HCT116 (cell line): ENCODE measurements at regions not wholly inside any gene's neighbourhood (a gene's known extent, or its start where the extent isn't known, plus 50 kb on each side); places are given as distances from the start of the nearest gene placed in this dataset.

Experiments
- ATAC-seq: fragments of 200-7000 bp; cut with Tn5 transposase; 2 replicates; pipeline ENCODE4 v1.9.1; 2020; ENCODE audit warnings: mild to moderate bottlenecking, moderate library complexity
- BruUV-seq: library from RNA; stranded (reverse); fragments of 400-500 nt; replicated peaks from 2 replicates; lab custom pipeline; 2021; lab: Mats Ljungman, UMichigan
- CTCF ChIA-PET: fragments of 300-600 bp; sonication (Branson Sonifier 250); formaldehyde crosslinking; loops from one replicate; lab custom pipeline; 2021; ENCODE audit warnings: antibody characterized with exemption; lab: Charles Lee
- POLR2A ChIA-PET: fragments of 300-600, 350-600 bp; sonication (Branson Sonifier 250); formaldehyde crosslinking; loops from one replicate; lab custom pipeline; 2021; ENCODE audit warnings: antibody characterized with exemption; lab: Charles Lee
- RAD21 ChIA-PET, 2 experiments: fragments of 300-600 bp; sonication (Branson Sonifier 250); formaldehyde crosslinking; loops; one replicate each; lab custom pipeline; 2023; ENCODE audit warnings: low total read pairs in 2 of 2; ENCODE audit not compliant: uncharacterized antibody in 2 of 2, unreplicated experiment in 2 of 2, low non-redundant PET in 1 of 2; lab: Charles Lee
- DNase-seq: peaks from one replicate; pipeline ENCODE4 v3.0.0-alpha.2; 2010; ENCODE audit warnings: low read depth, low spot score
- H2AFZ ChIP-seq: fragments of 200-600 bp; shearing (Covaris generic), sonication (generic); 2 replicates; pipeline ENCODE4 v1.6.1; 2017; ENCODE audit warnings: low read depth, mixed run types, mixed read lengths, antibody characterized with exemption, low read length; ENCODE audit not compliant: poor library complexity, severe bottlenecking
- H3K27ac ChIP-seq: 2 replicates; pipeline ENCODE4 v1.5.1; 2012; ENCODE audit warnings: low read depth, low read length
- H3K27me3 ChIP-seq: fragments of 200-600 bp; sonication (generic); 2 replicates; pipeline ENCODE4 v1.6.1; 2016; ENCODE audit warnings: mixed run types, low read length, mixed read lengths; ENCODE audit not compliant: insufficient read depth
- H3K36me3 ChIP-seq, 2 experiments: fragments of 200-500 bp in 1 of 2; fragments of 200-600 bp in 1 of 2; sonication (Bioruptor generic) in 1 of 2; sonication (generic) in 1 of 2; 2 replicates each; pipeline versions ENCODE4 v1.5.1 to v1.6.1; 2014 to 2016; ENCODE audit warnings: low read length in 2 of 2, inconsistent platforms in 1 of 2, mixed read lengths in 1 of 2, mixed run types in 1 of 2; ENCODE audit not compliant: insufficient read depth in 2 of 2, control insufficient read depth in 1 of 2
- H3K4me1 ChIP-seq, 2 experiments: fragments of 200-600 bp in 1 of 2; sonication (generic) in 1 of 2; 2 replicates each; pipeline versions ENCODE4 v1.5.1 to v1.6.1; 2012 to 2017; ENCODE audit warnings: low read length in 2 of 2, inconsistent platforms in 1 of 2, mild to moderate bottlenecking in 1 of 2, mixed read lengths in 1 of 2, mixed run types in 1 of 2, moderate library complexity in 1 of 2; ENCODE audit not compliant: insufficient read depth in 2 of 2, control insufficient read depth in 1 of 2
- H3K4me2 ChIP-seq: fragments of 200-600 bp; sonication (generic); 2 replicates; pipeline ENCODE4 v1.6.1; 2017; ENCODE audit warnings: mixed run types, low read length, mixed read lengths
- H3K4me3 ChIP-seq, 2 experiments: fragments of 200-600 bp in 1 of 2; sonication (generic) in 1 of 2; replicated peaks in 1 of 2; 2 replicates each; pipeline ENCODE4 v1.5.1; 2011 to 2016; ENCODE audit warnings: low read length in 2 of 2, control low read depth in 1 of 2, low read depth in 1 of 2, mild to moderate bottlenecking in 1 of 2, mixed read lengths in 1 of 2, mixed run types in 1 of 2
- H3K79me2 ChIP-seq: fragments of 200-600 bp; sonication (generic); 2 replicates; pipeline ENCODE4 v1.6.1; 2017; ENCODE audit warnings: mild to moderate bottlenecking, mixed run types, low read length, moderate library complexity, mixed read lengths; ENCODE audit not compliant: insufficient read depth
- H3K9ac ChIP-seq: fragments of 200-600 bp; sonication (generic); 2 replicates; pipeline ENCODE4 v1.6.1; 2016; ENCODE audit warnings: low read length, mixed read lengths
- H3K9me2 ChIP-seq: fragments of 200-600 bp; sonication (generic), shearing (Covaris generic); 2 replicates; pipeline ENCODE4 v1.6.1; 2017; ENCODE audit warnings: mixed run types, mild to moderate bottlenecking, moderate library complexity; ENCODE audit not compliant: insufficient read depth
- H3K9me3 ChIP-seq, 2 experiments: fragments of 200-500 bp in 1 of 2; fragments of 200-600 bp in 1 of 2; sonication (Bioruptor generic) in 1 of 2; sonication (generic) in 1 of 2; 2 replicates each; pipeline ENCODE4 v1.6.1; 2014 to 2017; ENCODE audit warnings: low read length in 2 of 2, mixed read lengths in 2 of 2, inconsistent platforms in 1 of 2, low read depth in 1 of 2, mild to moderate bottlenecking in 1 of 2, mixed run types in 1 of 2, moderate library complexity in 1 of 2; ENCODE audit not compliant: control insufficient read depth in 1 of 2, insufficient read depth in 1 of 2
- H4K20me1 ChIP-seq: fragments of 200-600 bp; sonication (generic), shearing (Covaris generic); 2 replicates; pipeline ENCODE4 v1.6.1; 2017; ENCODE audit warnings: mixed run types, mild to moderate bottlenecking, moderate library complexity; ENCODE audit not compliant: insufficient read depth
- EZH2phosphoT487 ChIP-seq: fragments of 200-600 bp; IDR thresholded peaks from 2 replicates; pipeline ENCODE4 v1.6.1; 2018; ENCODE audit warnings: antibody characterized with exemption, borderline replicate concordance
- POLR2A ChIP-seq: IDR thresholded peaks from 2 replicates; pipeline ENCODE4 v1.7.0; 2011; ENCODE audit warnings: borderline replicate concordance; ENCODE audit not compliant: insufficient read depth, insufficient read length; ENCODE audit errors: extremely low read depth
- RAD21 ChIP-seq: IDR thresholded peaks from 2 replicates; pipeline ENCODE4 v1.6.1; 2012; ENCODE audit warnings: low read depth, mild to moderate bottlenecking
- ZBTB33 ChIP-seq: IDR thresholded peaks from 2 replicates; pipeline ENCODE4 v1.6.1; 2011; ENCODE audit warnings: mild to moderate bottlenecking, low read length, moderate library complexity; ENCODE audit not compliant: insufficient replicate concordance; ENCODE audit errors: extremely low read depth
- ZFX ChIP-seq: fragments of 450-650 bp; IDR thresholded peaks from 2 replicates; pipeline ENCODE4 v1.6.1; 2017
- intact Hi-C: fragments of 100-400 bp; cut with micrococcal nuclease; formaldehyde crosslinking; loops from 2 replicates; pipeline ENCODE4 v1.10.0; 2022
- TF ChIP-seq, protein P1 (sequence below): IDR thresholded peaks from 2 replicates; pipeline ENCODE4 v1.6.1; 2012; ENCODE audit warnings: low read depth

GRCh38 chr2:198498048-198498447, 693.7 kb downstream of the PLCL1 start:
- POLR2A ChIA-PET, result no interaction called here
- Histone ChIP-seq H3K9me2 (no peaks in the 10 kb centered on the region; the same call in 1 of the 2 replicates), H3K4me1 (no peaks in the 10 kb centered on the region), H3K9me3 (no peaks in the 10 kb centered on the region), H4K20me1 (no peaks in the 10 kb centered on the region), H3K4me3 (no peak overlapping the region), H3K9ac (no peak overlapping the region), H3K27me3 (no peaks in the 10 kb centered on the region; the same call in 1 of the 2 replicates), H3K79me2 (no peaks in the 10 kb centered on the region), H3K36me3 (no peaks in the 10 kb centered on the region), H3K4me2 (no peak overlapping the region), H3K27ac (no peak overlapping the region), H2AFZ (no peak overlapping the region)
- DNase-seq (no peak), ATAC-seq (no peak)
- TF ChIP-seq ZFX, result no peak
- TF ChIP-seq EZH2phosphoT487, result no peak
- TF ChIP-seq, protein P1, sequence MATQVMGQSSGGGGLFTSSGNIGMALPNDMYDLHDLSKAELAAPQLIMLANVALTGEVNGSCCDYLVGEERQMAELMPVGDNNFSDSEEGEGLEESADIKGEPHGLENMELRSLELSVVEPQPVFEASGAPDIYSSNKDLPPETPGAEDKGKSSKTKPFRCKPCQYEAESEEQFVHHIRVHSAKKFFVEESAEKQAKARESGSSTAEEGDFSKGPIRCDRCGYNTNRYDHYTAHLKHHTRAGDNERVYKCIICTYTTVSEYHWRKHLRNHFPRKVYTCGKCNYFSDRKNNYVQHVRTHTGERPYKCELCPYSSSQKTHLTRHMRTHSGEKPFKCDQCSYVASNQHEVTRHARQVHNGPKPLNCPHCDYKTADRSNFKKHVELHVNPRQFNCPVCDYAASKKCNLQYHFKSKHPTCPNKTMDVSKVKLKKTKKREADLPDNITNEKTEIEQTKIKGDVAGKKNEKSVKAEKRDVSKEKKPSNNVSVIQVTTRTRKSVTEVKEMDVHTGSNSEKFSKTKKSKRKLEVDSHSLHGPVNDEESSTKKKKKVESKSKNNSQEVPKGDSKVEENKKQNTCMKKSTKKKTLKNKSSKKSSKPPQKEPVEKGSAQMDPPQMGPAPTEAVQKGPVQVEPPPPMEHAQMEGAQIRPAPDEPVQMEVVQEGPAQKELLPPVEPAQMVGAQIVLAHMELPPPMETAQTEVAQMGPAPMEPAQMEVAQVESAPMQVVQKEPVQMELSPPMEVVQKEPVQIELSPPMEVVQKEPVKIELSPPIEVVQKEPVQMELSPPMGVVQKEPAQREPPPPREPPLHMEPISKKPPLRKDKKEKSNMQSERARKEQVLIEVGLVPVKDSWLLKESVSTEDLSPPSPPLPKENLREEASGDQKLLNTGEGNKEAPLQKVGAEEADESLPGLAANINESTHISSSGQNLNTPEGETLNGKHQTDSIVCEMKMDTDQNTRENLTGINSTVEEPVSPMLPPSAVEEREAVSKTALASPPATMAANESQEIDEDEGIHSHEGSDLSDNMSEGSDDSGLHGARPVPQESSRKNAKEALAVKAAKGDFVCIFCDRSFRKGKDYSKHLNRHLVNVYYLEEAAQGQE, result no peak
- no peak for TF ChIP-seq POLR2A
- no peak for TF ChIP-seq ZBTB33
- no peak for TF ChIP-seq RAD21
- intact Hi-C loops, result no loop called here
- RAD21 ChIA-PET, result no interaction called here
- CTCF ChIA-PET, result no interaction called here
- no TSS peak for BruUV-seq
